GM23248 (cell line): ENCODE measurements at regions not wholly inside any gene's neighbourhood (a gene's known extent, or its start where the extent isn't known, plus 50 kb on each side); places are given as distances from the start of the nearest gene placed in this dataset.

ENCODE experiments used
- EZH2 ChIP-seq: fragments of 200-600 bp; sonication (generic); IDR thresholded peaks from 2 replicates; pipeline ENCODE4 v1.6.1; 2018; ENCODE audit warnings: antibody characterized with exemption, mild to moderate bottlenecking; ENCODE audit not compliant: insufficient read depth, poor library complexity, severe bottlenecking
- EZH2phosphoT487 ChIP-seq: fragments of 200-600 bp; sonication (generic); IDR thresholded peaks from 2 replicates; pipeline ENCODE4 v1.6.1; 2018; ENCODE audit warnings: antibody characterized with exemption, moderate library complexity, mild to moderate bottlenecking, low read depth; ENCODE audit not compliant: insufficient read depth

DNA sequence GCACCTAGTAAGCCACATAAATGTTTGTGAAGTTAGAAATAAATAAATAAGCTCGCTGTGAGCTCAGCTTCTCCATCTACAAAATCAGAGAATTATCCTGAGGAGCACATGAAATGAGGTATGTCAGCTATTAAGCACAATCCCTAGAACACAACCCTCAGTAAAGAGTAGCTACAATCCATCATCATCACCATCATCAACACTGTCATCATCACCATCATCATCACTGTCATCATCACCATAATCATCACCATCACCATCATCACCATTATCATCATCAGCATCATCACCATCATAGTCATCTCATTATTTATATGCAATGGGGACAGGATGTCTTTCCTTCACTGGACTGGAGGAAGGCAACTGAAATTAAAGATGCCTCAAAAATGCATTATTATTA is 189.6 kb downstream of the NPHP4 start:
- TF ChIP-seq EZH2 (no peak), EZH2phosphoT487 (no peak)
